ENCODE measurements at regions not wholly inside any gene's neighbourhood (a gene's known extent, or its start where the extent isn't known, plus 50 kb on each side); places are given as distances from the start of the nearest gene placed in this dataset.
"Not testable (repeated sequence)": the region's sequence is repeated elsewhere in the genome, so short reads cannot be mapped to it uniquely, and the experiment has no call there.

- ATAC-seq (no peak), DNase-seq (no peak)
- H3K9me3 Mint-ChIP-seq = peaks cover 0 to 4% of the 10 kb centered on the region in 2 donors
- H3K4me1 Mint-ChIP-seq = no peaks in the 10 kb centered on the region
- peaks cover 42% of the 10 kb centered on the region for H3K27me3 Mint-ChIP-seq
- H3K4me3 Mint-ChIP-seq = no peak overlapping the region
- H3K27ac Mint-ChIP-seq = peak overlapping the region in 1 of 2 donors; percentile 69
Observed at GRCh38 chr22:47411006-47411405, 648.6 kb downstream of the TBC1D22A start.

GRCh38 chr22:47409539-47410275 is 647.3 kb downstream of the TBC1D22A start:
- no peak overlapping the region for H3K4me3 Mint-ChIP-seq
- H3K9me3 Mint-ChIP-seq = no peaks in the 10 kb centered on the region
- no peaks in the 10 kb centered on the region for H3K4me1 Mint-ChIP-seq
- no peak for ATAC-seq
- peaks cover 42% of the 10 kb centered on the region for H3K27me3 Mint-ChIP-seq
- H3K27ac Mint-ChIP-seq = peak overlapping the region in 1 of 2 donors; percentile 70
- no peak for DNase-seq

GRCh38 chr22:47408409-47408808 is 646.0 kb downstream of the TBC1D22A start:
- ATAC-seq (no peak), DNase-seq (no peak)
- no peaks in the 10 kb centered on the region for H3K9me3 Mint-ChIP-seq
- H3K4me3 Mint-ChIP-seq = no peak overlapping the region
- no peaks in the 10 kb centered on the region for H3K4me1 Mint-ChIP-seq
- H3K27ac Mint-ChIP-seq = no peak overlapping the region
- H3K27me3 Mint-ChIP-seq = peaks cover 42% of the 10 kb centered on the region

GRCh38 chr22:47407461-47408025 is 645.1 kb downstream of the TBC1D22A start:
- no peak for ATAC-seq
- Mint-ChIP-seq H3K9me3 (no peaks in the 10 kb centered on the region), H3K27ac (no peak overlapping the region), H3K27me3 (peaks cover 43% of the 10 kb centered on the region), H3K4me3 (no peak overlapping the region), H3K4me1 (no peaks in the 10 kb centered on the region)
- no peak for DNase-seq

- Mint-ChIP-seq H3K9me3 (no peaks in the 10 kb centered on the region), H3K27me3 (peaks cover 48% of the 10 kb centered on the region)
- DNase-seq = no peak
Observed at GRCh38 chr22:47406896-47407295, 644.4 kb downstream of the TBC1D22A start.

GRCh38 chr22:47406180-47406834 is 643.9 kb downstream of the TBC1D22A start:
- H3K27me3 Mint-ChIP-seq = peaks cover 44% of the 10 kb centered on the region
- ATAC-seq (no peak), DNase-seq (no peak)
- H3K9me3 Mint-ChIP-seq = no peaks in the 10 kb centered on the region
- no peaks in the 10 kb centered on the region for H3K4me1 Mint-ChIP-seq
- H3K4me3 Mint-ChIP-seq = no peak overlapping the region
- no peak overlapping the region for H3K27ac Mint-ChIP-seq

More at GRCh38 chr22:47406896-47407295, 644.4 kb downstream of the TBC1D22A start:
- H3K4me3 Mint-ChIP-seq = no peak overlapping the region
- ATAC-seq = no peak
- H3K4me1 Mint-ChIP-seq = no peaks in the 10 kb centered on the region
- H3K27ac Mint-ChIP-seq = no peak overlapping the region

- peaks cover 34% of the 10 kb centered on the region for H3K27me3 Mint-ChIP-seq
- not testable (repeated sequence) for DNase-seq, ATAC-seq, H3K4me3 Mint-ChIP-seq, H3K27ac Mint-ChIP-seq, H3K9me3 Mint-ChIP-seq, H3K4me1 Mint-ChIP-seq
Observed at GRCh38 chr22:47405222-47405621, 642.8 kb downstream of the TBC1D22A start.

- Mint-ChIP-seq H3K9me3 (no peaks in the 10 kb centered on the region), H3K27me3 (peaks cover 15% of the 10 kb centered on the region), H3K4me1 (no peaks in the 10 kb centered on the region), H3K4me3 (no peak overlapping the region), H3K27ac (no peak overlapping the region)
- ATAC-seq = no peak
- no peak for DNase-seq
Observed at GRCh38 chr22:47402876-47403525, 640.6 kb downstream of the TBC1D22A start.

- DNase-seq (no peak), ATAC-seq (no peak)
- H3K27me3 Mint-ChIP-seq = peaks cover 10% of the 10 kb centered on the region
- H3K27ac Mint-ChIP-seq = no peak overlapping the region
- no peaks in the 10 kb centered on the region for H3K9me3 Mint-ChIP-seq
- H3K4me3 Mint-ChIP-seq = no peak overlapping the region
- no peaks in the 10 kb centered on the region for H3K4me1 Mint-ChIP-seq
Observed at GRCh38 chr22:47401976-47402770, 639.7 kb downstream of the TBC1D22A start.

- ATAC-seq = no peak
- H3K27me3 Mint-ChIP-seq = peaks cover 10% of the 10 kb centered on the region
- no peak overlapping the region for H3K4me3 Mint-ChIP-seq
- no peaks in the 10 kb centered on the region for H3K4me1 Mint-ChIP-seq
- no peak for DNase-seq
- H3K27ac Mint-ChIP-seq = no peak overlapping the region
- H3K9me3 Mint-ChIP-seq = no peaks in the 10 kb centered on the region
Observed at GRCh38 chr22:47401592-47401898, 639.1 kb downstream of the TBC1D22A start.

GRCh38 chr22:47400701-47401591 is 638.5 kb downstream of the TBC1D22A start:
- DNase-seq = no peak
- ATAC-seq = no peak
- no peaks in the 10 kb centered on the region for H3K9me3 Mint-ChIP-seq
- no peak overlapping the region for H3K4me3 Mint-ChIP-seq
- peaks cover 10% of the 10 kb centered on the region for H3K27me3 Mint-ChIP-seq
- H3K27ac Mint-ChIP-seq = no peak overlapping the region
- no peaks in the 10 kb centered on the region for H3K4me1 Mint-ChIP-seq

- not testable (repeated sequence) for H3K9me3 Mint-ChIP-seq, H3K27ac Mint-ChIP-seq, ATAC-seq, H3K4me1 Mint-ChIP-seq, H3K4me3 Mint-ChIP-seq, DNase-seq
- peaks cover 10% of the 10 kb centered on the region for H3K27me3 Mint-ChIP-seq
Observed at GRCh38 chr22:47400131-47400530, 637.7 kb downstream of the TBC1D22A start.

GRCh38 chr22:47398921-47399790 is 636.7 kb downstream of the TBC1D22A start:
- Mint-ChIP-seq H3K9me3 (no peaks in the 10 kb centered on the region), H3K4me3 (no peak overlapping the region), H3K27ac (peak overlapping the region in 1 of 2 donors; percentile 34), H3K27me3 (peaks cover 10% of the 10 kb centered on the region), H3K4me1 (no peaks in the 10 kb centered on the region)
- ATAC-seq (no peak), DNase-seq (no peak)

- Mint-ChIP-seq H3K27me3 (peaks cover 10% of the 10 kb centered on the region), H3K4me1 (no peaks in the 10 kb centered on the region), H3K9me3 (no peaks in the 10 kb centered on the region), H3K4me3 (no peak overlapping the region), H3K27ac (peak overlapping the region in 1 of 2 donors; percentile 34)
- DNase-seq (no peak), ATAC-seq (no peak)
Observed at GRCh38 chr22:47398491-47398890, 636.0 kb downstream of the TBC1D22A start.

Measured in stimulated activated naive CD8-positive, alpha-beta T cell treated with anti-CD3 and anti-CD28 coated beads, Interleukin-15, amount 100 ng/mL, for 72 hours (primary cell).